Retina (tissue), 1 donor: ENCODE measurements at regions not wholly inside any gene's neighbourhood (a gene's known extent, or its start where the extent isn't known, plus 50 kb on each side); places are given as distances from the start of the nearest gene placed in this dataset.
A peak's percentile ranks its signal among the peaks of the same experiment; 100 is the strongest.

Source experiments
- DNase-seq: peaks from one replicate; pipeline ENCODE4 v3.0.0-alpha.2; 2016

DNA sequence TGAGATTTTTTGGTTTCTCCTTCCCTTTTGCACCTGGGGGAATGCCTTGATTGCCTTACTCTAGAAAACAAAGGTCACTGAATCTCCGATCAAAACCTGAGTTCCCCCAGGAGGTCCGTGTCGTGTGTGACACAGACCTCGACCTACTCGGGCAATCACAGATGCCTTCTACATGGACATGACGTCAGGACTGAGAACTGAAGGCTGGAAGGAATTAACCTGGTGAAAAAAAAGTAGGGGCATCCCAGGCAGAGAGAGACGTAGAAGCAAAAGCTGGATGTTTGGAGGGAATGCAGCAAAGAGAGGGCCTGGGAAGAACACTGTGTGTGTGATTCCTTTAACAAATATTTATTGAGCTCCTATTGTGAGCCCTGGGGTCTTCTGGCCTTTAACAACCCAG is 178.0 kb downstream of the PRDM2 start:
- DNase-seq, result peak; percentile 47

DNA sequence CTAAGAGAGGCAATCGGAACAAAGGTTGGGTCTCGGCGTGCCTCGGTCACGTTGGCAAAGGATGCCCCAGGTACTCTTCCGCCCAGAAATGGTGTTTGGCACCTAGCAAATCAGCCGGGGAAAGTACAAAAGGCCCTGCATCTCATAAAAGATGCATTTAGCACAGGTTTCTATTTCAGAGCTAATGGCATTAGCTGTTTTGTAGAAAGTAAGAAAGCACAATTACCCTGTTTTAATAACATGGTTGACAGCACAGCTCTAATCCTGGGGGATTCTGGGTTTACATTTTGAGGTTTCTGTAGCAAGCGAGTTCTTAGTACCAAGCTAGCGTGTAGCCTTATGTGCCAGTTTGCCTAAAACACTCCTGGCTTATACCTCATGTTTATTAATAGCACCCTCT is 178.5 kb downstream of the PRDM2 start:
- peak; percentile 40 for DNase-seq

DNA sequence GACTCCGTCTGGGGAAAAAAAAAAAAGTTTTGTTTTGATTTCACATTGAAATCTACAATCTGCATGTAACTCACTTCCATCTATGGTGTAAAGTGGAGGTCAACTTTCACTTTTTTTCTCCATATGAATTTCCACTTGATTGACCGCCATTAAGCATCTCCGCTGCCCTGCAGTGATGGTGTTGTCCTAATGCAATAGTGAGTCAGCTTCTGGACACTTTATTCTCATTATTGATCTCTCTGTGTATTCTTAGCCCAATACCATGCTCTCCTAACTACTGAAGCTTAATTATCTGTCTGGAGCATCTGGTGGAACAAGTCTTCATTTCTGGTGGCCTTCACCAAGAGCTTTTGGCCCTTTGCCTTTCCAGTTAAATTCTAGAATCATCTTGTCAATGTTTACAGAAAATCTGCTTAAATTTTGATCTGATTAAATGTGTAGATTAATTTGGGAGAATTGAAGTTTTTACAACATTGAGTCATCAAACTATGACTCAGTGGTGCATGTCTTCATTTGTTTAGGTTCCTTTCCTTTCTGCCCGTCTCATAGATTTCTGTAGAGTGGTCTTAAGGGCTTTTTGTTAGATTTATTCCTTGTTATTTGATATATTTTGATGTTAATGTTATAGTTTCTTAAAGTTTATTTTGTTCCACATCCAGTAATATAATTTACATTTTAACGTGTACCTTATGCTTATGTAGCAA is 181.5 kb downstream of the PRDM2 start:
- no peak for DNase-seq

DNA sequence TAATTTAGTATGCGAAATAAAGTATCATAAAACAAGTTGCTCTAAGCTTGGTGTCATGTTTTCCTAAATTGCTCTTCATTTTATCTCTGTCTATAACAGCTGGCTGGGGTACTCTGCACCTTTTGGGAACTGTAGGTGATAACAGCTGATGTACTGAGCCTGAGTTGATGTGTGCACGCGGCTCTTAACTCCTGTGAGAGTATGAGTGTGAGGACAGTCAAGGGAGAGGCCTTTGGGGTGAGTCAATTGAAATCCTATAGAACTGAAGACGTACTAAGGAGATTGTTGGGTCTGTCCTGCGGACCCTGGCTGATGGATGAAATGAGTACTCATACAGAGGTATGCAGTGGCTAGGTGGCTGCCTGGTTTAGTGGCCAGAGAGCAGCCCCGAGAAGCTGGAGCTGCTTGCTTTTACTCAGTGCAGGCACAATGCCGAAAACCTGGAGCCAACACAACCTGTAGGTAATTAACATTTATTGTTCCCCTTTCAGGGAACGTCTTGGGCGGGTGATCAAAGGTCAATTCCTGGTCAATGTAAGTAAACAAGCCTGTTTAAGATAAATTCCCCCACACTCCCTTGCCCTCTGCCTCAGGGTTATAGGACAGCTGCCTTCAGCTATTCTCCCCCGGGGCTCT is 188.5 kb downstream of the PRDM2 start:
- no peak for DNase-seq

DNA sequence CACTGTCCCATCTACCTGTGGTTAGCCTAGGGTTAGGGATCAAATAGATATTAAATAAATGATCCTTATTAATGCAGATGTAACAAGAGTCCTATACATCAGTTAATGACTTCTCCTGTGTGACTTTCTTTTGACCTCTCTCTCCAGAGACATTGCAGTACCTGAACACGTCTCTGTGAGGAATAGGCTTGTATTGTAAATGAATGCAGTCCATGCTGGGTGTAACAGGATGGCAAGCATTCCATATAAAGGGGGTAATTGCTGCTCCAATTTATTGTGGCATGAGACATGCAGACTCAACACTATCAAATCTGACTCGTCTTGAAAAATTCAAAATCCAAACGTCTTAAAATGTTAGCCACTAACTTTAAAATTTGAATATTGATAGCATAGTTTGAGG is 189.5 kb downstream of the PRDM2 start:
- DNase-seq, result no peak

DNA sequence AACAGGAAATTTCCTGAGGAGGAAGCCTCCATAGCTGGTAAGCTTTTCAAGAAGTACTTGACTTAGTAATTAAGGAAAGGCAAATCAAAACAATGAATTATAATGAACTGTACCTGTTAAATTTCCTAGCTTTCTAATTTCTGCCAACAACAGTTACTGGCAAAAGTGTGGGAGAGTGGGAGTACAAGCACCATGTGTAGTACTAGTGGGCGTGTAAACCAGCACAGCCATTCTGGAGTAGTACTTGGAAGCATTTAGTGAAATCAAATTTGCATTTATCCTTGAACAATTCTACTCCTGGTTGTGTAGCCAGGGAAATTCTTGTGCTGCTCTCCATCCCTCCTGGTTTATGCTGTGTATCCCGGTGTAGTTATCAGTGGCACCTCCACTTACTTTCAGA is 190.8 kb downstream of the PRDM2 start:
- no peak for DNase-seq

DNA sequence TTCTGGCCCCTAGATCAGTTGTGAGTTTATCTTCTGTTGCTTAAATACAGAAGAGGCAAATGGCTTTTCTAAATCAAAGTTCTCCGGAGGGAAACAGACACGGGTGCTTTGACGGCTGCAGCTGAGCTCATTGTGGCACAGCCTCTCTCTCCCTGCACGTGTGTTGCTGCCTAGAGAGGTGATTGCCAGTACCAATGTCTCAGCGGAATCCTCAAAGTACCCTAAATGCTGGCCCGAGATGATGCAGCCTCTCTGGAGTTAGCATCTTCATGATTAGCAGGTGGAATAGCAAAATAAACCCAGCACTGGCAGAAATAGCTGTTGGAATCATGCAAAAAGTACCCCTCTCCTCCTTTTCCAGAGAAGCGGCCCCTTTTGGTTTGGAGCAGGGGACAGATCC is 192.2 kb downstream of the PRDM2 start:
- DNase-seq, result no peak

DNA sequence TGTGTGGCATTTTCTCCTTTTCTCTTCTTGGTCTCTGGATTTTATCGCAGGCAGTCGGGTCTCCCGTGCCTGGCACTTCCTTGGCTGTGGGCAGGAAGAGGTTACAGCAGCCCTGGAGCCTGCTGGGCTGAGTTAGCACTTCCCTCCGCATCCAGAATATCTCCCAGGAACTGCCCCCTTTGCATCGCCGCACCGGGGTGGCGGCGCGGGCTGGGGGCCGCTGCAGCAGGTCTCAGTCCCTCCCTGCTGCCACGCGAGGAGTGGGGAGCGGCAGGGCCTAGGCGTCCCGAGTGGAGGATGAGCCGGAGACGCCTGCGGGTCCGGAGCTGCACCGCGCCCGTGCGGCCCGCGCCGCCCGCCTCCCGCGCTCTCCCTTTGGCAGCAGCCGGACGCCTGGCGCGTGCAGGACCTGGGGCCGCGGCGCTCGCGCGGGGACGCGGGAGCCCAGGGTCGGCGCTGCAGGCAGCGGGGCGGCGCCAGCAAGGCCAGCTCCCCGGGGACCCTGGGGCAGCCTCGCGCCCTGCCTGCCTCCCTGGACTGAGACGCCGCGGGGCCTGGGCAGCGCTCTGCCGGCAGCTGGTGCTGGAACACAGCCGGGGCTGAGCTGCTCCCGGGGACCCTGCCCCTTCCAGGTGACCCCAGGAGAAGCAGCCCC is 192.8 kb downstream of the PRDM2 start:
- peak; percentile 78 for DNase-seq

DNA sequence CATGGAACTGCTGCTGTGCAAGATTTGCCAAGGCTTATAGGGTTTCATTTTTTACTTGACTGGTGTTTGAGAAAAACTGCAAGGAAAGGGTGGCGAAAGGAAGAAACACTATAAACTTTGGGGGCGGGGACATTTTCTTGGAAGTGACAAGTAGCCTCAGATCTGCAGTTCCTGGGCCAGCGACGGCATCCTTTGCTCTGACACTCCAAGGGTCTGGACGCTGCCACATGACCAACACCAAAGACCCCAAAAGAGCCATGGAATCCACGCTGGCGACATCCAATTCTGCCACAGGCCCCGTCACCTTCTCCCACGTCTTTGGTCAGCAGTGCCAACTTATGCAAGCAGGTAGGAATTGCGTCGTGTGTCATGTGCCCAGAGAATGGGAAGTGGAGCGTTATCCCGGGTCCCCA is 193.4 kb downstream of the PRDM2 start:
- peak; percentile 39 for DNase-seq

DNA sequence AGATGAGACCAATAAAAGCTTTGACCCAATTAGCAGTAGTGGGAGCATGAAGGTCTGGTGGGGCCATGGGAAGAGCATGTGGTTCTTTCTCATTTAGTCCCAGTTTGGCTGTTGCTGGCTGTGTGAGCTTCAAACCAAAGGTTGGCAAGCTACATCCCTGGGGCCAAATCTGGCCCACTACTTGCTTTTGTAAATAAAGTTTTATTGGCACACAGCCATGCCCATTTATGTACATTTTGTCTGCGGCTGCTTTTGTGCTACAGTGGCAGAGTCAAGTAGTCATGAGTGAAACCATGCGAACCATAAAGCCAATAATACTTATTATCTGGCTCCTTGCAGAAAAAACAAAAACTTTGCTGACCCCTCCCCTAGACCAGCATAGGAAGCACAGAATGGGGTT is 196.9 kb downstream of the PRDM2 start:
- no peak for DNase-seq

DNA sequence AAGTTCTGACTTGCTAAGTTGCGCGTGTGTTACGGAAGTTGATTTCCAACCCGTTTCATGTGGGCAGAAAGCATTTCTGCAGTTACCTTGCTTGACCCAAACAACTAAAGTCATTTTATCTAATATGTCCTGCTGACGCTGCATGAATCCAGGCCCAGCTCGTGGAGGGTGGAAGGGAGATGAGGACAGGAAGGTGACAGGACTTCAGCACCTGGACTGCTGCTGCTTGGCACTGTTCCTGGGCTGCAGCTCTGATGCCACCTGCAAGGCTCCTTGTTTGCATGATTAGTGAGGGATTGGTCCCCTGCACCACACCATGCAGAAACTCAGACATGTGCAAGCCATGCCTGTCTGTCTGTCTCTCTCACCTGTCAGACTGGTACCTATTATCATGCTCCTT is 198.4 kb downstream of the PRDM2 start:
- DNase-seq, result no peak

DNA sequence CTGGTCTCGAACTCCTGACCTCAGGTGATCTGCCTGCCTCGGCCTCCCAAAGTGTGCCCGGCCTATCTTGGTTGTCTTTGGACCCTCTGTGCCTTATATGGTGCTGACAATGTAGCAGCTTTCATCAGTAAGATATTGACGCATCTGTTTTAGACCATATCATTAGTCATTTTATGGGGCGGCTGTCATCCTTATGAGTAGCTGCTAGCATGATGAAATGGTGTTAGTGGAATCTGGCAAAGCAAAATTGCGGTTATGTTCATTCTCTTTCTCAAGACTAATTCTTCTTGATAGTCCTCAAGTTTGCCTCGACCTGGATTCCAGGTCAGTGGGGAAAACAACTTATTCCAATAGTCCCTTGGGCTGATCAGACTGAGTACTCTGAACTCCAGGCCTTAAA is 199.9 kb downstream of the PRDM2 start:
- no peak for DNase-seq

DNA sequence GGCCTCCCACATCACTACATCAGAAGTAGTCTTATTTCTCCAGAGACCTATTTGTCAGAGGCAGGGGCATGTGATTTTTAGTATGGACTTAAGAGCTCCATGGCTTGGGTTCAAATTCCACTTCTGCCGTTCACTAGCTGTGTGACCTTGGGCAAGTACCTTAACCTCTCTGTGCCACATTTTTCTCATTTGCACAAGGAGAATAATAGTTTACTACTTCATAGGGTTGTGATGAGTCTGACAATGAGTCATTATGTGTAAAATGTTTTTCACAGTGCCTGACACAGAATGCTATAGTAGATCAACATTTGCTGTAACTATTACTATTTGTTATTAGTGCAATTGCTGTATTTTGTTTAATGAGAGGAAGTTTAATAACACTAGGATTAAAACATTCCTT is 200.6 kb downstream of the PRDM2 start:
- DNase-seq, result no peak

DNA sequence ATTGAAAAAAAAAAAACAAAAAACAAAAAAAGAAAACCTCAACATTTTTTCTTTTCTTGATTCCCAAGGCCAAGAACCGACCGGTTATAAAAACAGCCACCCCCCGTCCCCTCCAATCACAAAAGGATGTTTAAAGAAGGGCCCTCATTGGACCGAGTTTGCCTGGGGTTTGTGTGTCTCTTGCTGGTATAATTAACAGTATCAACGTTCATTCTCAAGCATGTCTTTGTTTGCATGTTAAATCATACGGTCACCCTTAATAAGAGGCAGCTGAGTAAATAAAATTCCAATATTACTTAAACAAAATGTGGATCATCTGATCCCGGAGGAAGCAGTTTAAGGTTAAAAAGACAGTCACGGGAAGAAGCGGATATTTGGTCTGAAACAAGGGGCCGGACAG is 201.1 kb downstream of the PRDM2 start:
- no peak for DNase-seq

DNA sequence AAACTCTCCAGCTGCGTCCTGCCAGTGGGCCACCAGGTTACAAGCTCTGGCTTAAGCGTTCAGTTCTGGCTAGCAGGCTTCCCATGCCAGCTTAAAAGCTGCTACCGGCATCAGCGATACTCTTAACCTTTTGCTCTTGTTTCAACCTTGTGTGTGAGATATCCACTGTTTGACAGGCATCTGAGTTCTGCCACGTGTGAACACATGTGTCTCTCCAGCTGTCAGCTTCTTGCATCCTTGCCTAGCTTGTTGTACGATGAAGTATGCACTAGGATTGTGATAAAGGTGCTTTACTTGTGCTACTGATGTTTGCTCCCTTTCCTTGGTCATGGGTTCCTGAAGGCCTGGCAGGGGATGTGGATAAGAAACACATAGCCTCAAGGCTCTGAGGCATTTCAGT is 201.6 kb downstream of the PRDM2 start:
- DNase-seq, result no peak

DNA sequence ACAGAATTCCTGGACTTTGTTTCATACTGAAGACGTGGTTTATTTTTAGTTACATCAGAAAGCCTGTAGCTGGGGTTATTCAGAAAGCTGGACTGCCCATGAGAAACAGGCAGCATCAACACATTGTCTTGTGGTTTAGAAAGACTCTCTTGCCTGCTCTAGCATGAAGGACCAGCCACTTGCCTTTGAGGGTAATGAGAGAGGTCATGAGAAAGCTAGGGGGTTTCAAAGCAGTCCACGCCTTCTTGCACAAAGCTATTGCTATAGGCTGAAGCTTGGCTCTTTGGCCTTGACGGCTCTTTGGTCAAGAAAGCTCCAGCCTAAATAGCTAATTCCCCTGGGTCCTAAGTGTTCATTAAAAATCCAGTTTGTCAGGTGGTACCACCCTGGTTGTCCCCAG is 208.1 kb downstream of the PRDM2 start:
- DNase-seq, result peak; percentile 25

DNA sequence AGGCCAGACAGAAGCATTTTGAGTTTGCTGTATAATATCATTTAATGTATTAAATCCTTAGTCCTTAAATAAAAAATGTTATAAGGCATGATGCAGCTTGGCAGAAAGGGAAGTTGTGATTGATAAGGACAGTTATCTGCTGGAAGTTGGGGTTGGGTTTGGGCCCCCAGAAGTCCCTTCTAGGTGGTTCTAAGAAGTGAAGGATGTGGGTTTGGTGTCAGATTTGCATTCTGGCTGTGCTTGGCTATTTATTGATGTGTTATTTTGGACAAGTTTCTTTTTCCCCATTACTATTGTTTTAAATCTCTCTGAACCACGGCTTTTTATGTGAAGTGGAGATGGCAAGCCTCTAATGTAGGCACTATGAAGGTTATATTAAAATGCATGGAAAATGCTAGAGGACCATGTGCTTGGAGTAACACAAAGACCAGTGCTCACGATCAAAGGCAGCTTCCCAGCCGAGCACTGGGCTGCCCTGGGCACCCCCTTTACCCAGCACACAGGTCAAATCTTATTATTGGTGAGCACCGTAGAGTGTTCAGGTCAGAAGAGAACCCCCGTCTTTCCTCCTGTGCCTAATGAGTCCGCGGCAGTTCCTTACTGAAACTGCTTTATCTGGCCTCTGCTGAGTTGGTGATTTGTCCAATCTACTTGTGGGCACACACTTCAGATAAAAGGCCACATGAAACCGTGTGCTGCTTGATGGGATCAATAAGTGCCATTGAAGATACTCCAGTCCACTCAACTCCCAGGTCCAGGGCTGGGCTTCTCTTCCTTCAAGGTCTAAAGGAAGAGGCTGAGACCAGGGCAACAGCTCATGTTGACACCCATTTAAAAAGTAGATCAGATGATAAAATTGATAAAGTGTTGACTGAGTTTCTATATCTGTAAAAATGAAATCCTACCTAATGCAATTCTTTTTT is 212.0 kb downstream of the PRDM2 start:
- no peak for DNase-seq

DNA sequence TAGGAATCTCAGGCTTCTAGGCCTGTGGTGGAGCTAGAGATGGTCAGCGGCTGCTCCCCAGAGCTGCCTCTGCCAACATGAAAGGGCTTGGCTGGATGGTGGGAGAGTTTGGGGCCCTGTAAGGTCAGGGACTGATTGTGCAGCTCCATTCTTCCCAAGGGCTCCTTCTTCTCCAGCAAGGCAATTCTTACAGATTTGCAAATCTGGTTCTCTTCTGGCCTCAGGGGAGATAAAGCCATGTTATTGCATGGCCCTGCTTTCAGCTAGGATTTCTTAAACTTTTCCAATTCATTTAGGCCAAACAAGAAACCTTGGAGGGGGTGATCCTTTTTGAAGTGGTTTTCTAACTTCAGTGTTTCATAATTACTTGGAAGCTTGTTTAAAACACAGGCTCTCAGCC is 213.4 kb downstream of the PRDM2 start:
- DNase-seq, result no peak

DNA sequence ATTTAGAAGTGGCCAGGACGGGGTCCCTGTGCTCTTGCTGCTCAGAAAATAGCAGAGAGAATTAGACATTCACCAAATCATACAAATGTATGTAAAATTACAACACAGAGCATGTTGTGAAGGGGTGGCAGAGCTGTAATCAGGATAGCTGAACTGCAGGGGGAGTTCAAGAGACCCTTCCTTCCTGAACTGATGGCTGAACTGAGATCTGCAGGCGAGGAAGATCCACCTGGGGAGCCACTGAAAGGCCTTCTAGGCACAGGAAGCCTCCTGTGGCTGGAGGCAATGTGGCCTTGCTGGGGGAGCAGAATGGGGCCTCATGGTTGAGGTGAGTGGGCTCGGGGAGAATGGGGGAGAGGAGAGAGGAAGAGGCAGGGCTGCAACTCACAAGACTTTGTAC is 216.5 kb downstream of the PRDM2 start:
- DNase-seq, result no peak

DNA sequence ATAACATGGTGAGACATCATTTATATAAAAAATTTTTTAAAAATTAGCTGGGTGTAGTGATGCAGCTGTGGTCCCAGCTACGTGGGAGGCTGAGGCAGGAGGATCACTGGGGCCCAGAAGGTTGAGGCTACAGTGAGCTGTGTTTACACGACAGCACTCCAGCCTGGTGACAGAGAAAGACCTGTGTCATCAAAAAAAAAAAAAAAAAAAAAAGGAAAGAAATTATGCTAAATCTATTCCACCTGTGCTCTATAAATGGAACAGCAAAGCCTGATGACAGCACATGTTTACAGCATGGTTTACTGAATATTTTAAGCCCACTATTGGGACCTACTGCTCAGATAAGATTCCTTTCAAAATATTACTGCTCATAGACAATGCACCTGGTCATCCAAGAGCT is 217.6 kb downstream of the PRDM2 start:
- DNase-seq, result no peak

DNA sequence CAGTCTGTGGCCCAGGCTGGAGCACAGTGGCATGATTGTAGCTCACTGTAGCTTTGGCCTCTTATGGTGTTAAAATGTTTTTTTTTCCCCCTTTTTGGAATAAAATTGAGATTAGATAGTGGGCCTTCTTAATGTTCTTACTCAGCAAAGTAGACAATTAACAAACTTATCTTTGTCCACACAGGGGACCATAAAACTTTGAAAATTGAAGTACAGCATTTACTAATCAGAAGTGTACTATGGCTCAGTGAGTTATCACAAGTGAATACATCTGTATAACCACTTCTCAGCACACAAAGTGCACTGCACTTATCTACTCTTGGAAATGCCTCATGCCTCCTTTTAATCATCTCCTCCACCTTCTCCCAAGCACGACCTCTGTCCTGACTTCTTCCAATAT is 218.9 kb downstream of the PRDM2 start:
- DNase-seq, result no peak

DNA sequence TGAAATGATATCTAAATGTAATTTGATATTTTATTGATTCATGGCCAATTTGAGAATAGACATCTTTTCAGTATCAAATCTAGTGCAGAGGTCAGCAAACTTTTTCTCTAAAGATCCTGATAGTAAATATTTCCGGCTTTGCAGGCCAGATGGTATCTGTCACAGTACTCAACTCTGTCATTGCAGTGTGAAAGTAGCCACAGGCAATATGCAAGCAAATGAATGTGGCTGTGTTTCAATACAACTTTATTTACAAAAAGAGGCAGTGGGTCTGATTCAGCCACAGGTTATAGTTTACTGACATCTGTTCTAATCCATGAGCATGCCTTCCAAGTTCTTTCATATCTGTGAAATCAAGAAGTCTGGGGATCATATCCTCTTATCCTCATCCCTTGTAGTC is 221.2 kb downstream of the PRDM2 start:
- no peak for DNase-seq

DNA sequence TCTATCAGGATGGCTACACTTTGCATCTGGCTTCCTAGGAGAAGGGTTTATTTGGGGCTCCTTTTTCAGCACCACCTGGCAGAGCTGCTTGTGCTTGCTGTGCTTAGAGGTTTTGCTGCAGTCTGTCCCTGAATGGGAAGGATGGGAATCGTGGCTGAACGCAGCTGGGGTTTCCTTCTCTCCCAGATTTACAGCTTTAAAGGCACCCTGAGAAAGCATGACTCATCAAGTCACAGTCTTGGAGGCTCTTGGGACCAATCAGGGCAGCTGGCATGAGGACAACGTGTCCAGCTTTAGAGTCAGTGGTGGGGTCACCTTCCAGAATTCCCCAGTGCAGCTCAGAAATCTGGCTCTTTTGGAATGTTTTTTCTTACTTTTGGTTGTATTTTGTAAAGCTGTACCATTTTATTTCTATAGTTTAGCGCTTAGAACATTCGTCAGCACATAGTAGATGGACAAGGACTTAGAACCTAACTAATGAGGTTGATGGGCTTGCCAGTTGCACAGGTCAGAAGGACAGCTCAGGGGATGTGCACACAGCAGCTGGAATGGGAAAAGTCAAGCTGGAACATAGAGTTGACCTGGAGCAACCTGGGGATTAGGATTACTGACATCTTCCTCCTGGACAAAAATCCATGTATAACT is 222.6 kb downstream of the PRDM2 start:
- no peak for DNase-seq
